Fibroblast of lung (primary cell): ENCODE measurements at regions not wholly inside any gene's neighbourhood (a gene's known extent, or its start where the extent isn't known, plus 50 kb on each side); places are given as distances from the start of the nearest gene placed in this dataset.

Source experiments
- DNase-seq, 2 donors: peaks; one replicate each; pipeline versions ENCODE4 v3.0.0 to v3.0.0-alpha.2; 2010; ENCODE audit warnings: low read depth in 2 of 2
- H2AFZ ChIP-seq: 2 replicates; pipeline ENCODE4 v1.5.1; 2012; ENCODE audit warnings: low read length, control low read depth, inconsistent platforms
- H3K27ac ChIP-seq: 2 replicates; pipeline ENCODE4 v1.5.1; 2011; ENCODE audit warnings: low read length, control low read depth; ENCODE audit not compliant: insufficient read depth
- H3K27me3 ChIP-seq: 2 replicates; pipeline ENCODE4 v1.5.1; 2011; ENCODE audit warnings: mild to moderate bottlenecking, low read length; ENCODE audit not compliant: control insufficient read depth, insufficient read depth
- H3K36me3 ChIP-seq: 2 replicates; pipeline ENCODE4 v1.5.1; 2011; ENCODE audit warnings: low read length; ENCODE audit not compliant: control insufficient read depth, insufficient read depth
- H3K4me1 ChIP-seq: 2 replicates; pipeline ENCODE4 v1.5.1; 2011; ENCODE audit warnings: low read length; ENCODE audit not compliant: control insufficient read depth, insufficient read depth; ENCODE audit errors: extremely low read depth
- H3K4me2 ChIP-seq: 2 replicates; pipeline ENCODE4 v1.5.1; 2011; ENCODE audit warnings: low read length, control low read depth; ENCODE audit not compliant: insufficient read depth; ENCODE audit errors: extremely low read depth
- H3K4me3 ChIP-seq, 4 experiments: fragments of 200-600 bp in 1 of 4; sonication (generic) in 1 of 4; replicated peaks in 1 of 4; 2 replicates each; pipeline ENCODE4 v1.5.1; 2011 to 2016; ENCODE audit warnings: low read length in 4 of 4, low read depth in 3 of 4, mild to moderate bottlenecking in 3 of 4, control low read depth in 2 of 4, inconsistent platforms in 1 of 4, mixed read lengths in 1 of 4; ENCODE audit not compliant: insufficient read depth in 1 of 4; ENCODE audit errors: control extremely low read depth in 1 of 4
- H3K79me2 ChIP-seq: 2 replicates; pipeline ENCODE4 v1.5.1; 2012; ENCODE audit warnings: mild to moderate bottlenecking, low read length, inconsistent platforms; ENCODE audit not compliant: control insufficient read depth, insufficient read depth
- H3K9ac ChIP-seq: 2 replicates; pipeline ENCODE4 v1.5.1; 2011; ENCODE audit warnings: mild to moderate bottlenecking, low read length, control low read depth; ENCODE audit not compliant: insufficient read depth
- H3K9me3 ChIP-seq: 2 replicates; pipeline ENCODE4 v1.5.1; 2012; ENCODE audit warnings: low read depth, low read length; ENCODE audit not compliant: control insufficient read depth, insufficient read depth
- H4K20me1 ChIP-seq: 2 replicates; pipeline ENCODE4 v1.5.1; 2011; ENCODE audit warnings: low read length; ENCODE audit not compliant: control insufficient read depth, insufficient read depth; ENCODE audit errors: extremely low read depth
- CTCF ChIP-seq, 2 donors: IDR thresholded peaks in 1 of 2; conservative IDR thresholded peaks in 1 of 2; 1 replicate in 1 of 2; 2 replicates in 1 of 2; pipeline ENCODE4 v1.5.1; 2011 to 2012; ENCODE audit warnings: low read length in 2 of 2, control low read depth in 1 of 2, inconsistent platforms in 1 of 2, low read depth in 1 of 2, mild to moderate bottlenecking in 1 of 2
- EZH2 ChIP-seq: IDR thresholded peaks from 2 replicates; pipeline ENCODE4 v1.5.1; 2012; ENCODE audit warnings: low read length, control low read depth, mild to moderate bottlenecking; ENCODE audit errors: missing control alignments

GRCh38 chr20:40029589-40029988, 659.4 kb downstream of the MAFB start:
- no peak overlapping the region for H2AFZ ChIP-seq
- H3K4me1 ChIP-seq, result no peaks in the 10 kb centered on the region
- no peak for DNase-seq
- H3K36me3 ChIP-seq, result no peaks in the 10 kb centered on the region
- no peak overlapping the region for H3K4me3 ChIP-seq
- TF ChIP-seq CTCF (conservative IDR thresholded peaks at IDR 0.05 in 1 of 2, IDR thresholded peaks at IDR 0.05 in 1 of 2; ENCODE audit: low read depth in 1 of 2, low read length in 2 of 2) (no peak), EZH2 (no peak)
- no peaks in the 10 kb centered on the region for H4K20me1 ChIP-seq
- no peak overlapping the region for H3K27ac ChIP-seq
- no peaks in the 10 kb centered on the region for H3K9me3 ChIP-seq
- H3K79me2 ChIP-seq, result no peaks in the 10 kb centered on the region
- no peak overlapping the region for H3K9ac ChIP-seq
- no peaks in the 10 kb centered on the region for H3K27me3 ChIP-seq
- no peak overlapping the region for H3K4me2 ChIP-seq

GRCh38 chr20:40019510-40019909, 669.5 kb downstream of the MAFB start:
- Histone ChIP-seq H3K4me3 (no peak overlapping the region), H3K36me3 (no peaks in the 10 kb centered on the region), H3K4me2 (no peak overlapping the region), H3K9me3 (no peaks in the 10 kb centered on the region), H4K20me1 (no peaks in the 10 kb centered on the region), H2AFZ (no peak overlapping the region), H3K79me2 (no peaks in the 10 kb centered on the region), H3K4me1 (no peaks in the 10 kb centered on the region), H3K27me3 (no peaks in the 10 kb centered on the region), H3K27ac (no peak overlapping the region), H3K9ac (no peak overlapping the region)
- TF ChIP-seq EZH2 (no peak), CTCF (conservative IDR thresholded peaks at IDR 0.05 in 1 of 2, IDR thresholded peaks at IDR 0.05 in 1 of 2; ENCODE audit: low read depth in 1 of 2, low read length in 2 of 2) (no peak)
- DNase-seq, result no peak

- no peak for DNase-seq
Observed at GRCh38 chr20:40017765-40018164, 671.3 kb downstream of the MAFB start.

More at GRCh38 chr20:40017765-40018164, 671.3 kb downstream of the MAFB start:
- H3K27ac ChIP-seq, result no peak overlapping the region
- no peaks in the 10 kb centered on the region for H3K79me2 ChIP-seq
- no peaks in the 10 kb centered on the region for H4K20me1 ChIP-seq
- no peaks in the 10 kb centered on the region for H3K9me3 ChIP-seq
- no peak overlapping the region for H3K4me3 ChIP-seq
- H3K9ac ChIP-seq, result no peak overlapping the region
- TF ChIP-seq CTCF (conservative IDR thresholded peaks at IDR 0.05 in 1 of 2, IDR thresholded peaks at IDR 0.05 in 1 of 2; ENCODE audit: low read depth in 1 of 2, low read length in 2 of 2) (no peak), EZH2 (no peak)
- no peaks in the 10 kb centered on the region for H3K4me1 ChIP-seq
- no peaks in the 10 kb centered on the region for H3K27me3 ChIP-seq
- H3K36me3 ChIP-seq, result no peaks in the 10 kb centered on the region
- H3K4me2 ChIP-seq, result no peak overlapping the region
- H2AFZ ChIP-seq, result no peak overlapping the region
